ENCODE measurements at regions not wholly inside any gene's neighbourhood (a gene's known extent, or its start where the extent isn't known, plus 50 kb on each side); places are given as distances from the start of the nearest gene placed in this dataset.
"Not testable (repeated sequence)": the region's sequence is repeated elsewhere in the genome, so short reads cannot be mapped to it uniquely, and the experiment has no call there.

DNA sequence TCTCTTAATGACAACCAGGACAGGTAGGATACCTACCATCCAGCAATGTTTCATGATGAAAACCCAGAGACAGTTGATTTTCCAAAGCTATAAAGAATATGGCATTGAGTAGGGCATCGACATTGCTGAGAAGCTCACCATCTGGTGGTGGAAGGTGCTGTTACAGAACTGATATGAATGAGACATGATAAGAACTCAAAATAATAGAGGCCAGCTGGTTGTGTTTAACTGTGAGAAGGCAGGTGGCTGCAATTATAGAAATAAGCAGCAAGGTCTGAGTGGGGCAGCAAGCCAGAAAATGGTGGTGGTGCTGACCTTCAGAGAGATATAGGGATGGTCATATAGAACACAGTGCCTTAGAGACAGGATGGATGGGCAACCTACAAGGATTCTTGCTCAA is 449.7 kb downstream of the BTG1 start:
- H3K36me3 Mint-ChIP-seq (ENCODE audit: insufficient read depth, unreplicated experiment): peaks cover 6% of the 10 kb centered on the region
- POLR2A ChIA-PET: interaction anchor here (1.0 kb wide), 1 partner anchor 10 kb away, joined by 3 read pairs; no protein-coding TSS in a partner anchor
- no peak overlapping the region for H3K4me3 Mint-ChIP-seq (ENCODE audit: unreplicated experiment)
- H3K4me1 Mint-ChIP-seq (ENCODE audit: insufficient read depth, unreplicated experiment): no peaks in the 10 kb centered on the region
- intact Hi-C loops (cut with micrococcal nuclease): no loop called here
- BruUV-seq (replicated peaks): no TSS peak
- H3K27me3 Mint-ChIP-seq (ENCODE audit: insufficient read depth, unreplicated experiment): no peaks in the 10 kb centered on the region
- no peak overlapping the region for H3K27ac Mint-ChIP-seq (ENCODE audit: low read depth, unreplicated experiment)
- DNase-seq (ENCODE audit: unreplicated experiment): no peak
- TF ChIP-seq, protein P1, sequence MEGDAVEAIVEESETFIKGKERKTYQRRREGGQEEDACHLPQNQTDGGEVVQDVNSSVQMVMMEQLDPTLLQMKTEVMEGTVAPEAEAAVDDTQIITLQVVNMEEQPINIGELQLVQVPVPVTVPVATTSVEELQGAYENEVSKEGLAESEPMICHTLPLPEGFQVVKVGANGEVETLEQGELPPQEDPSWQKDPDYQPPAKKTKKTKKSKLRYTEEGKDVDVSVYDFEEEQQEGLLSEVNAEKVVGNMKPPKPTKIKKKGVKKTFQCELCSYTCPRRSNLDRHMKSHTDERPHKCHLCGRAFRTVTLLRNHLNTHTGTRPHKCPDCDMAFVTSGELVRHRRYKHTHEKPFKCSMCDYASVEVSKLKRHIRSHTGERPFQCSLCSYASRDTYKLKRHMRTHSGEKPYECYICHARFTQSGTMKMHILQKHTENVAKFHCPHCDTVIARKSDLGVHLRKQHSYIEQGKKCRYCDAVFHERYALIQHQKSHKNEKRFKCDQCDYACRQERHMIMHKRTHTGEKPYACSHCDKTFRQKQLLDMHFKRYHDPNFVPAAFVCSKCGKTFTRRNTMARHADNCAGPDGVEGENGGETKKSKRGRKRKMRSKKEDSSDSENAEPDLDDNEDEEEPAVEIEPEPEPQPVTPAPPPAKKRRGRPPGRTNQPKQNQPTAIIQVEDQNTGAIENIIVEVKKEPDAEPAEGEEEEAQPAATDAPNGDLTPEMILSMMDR (IDR thresholded peaks at IDR 0.05; ENCODE audit: unreplicated experiment): no peak
- H3K9me3 Mint-ChIP-seq (ENCODE audit: unreplicated experiment): no peaks in the 10 kb centered on the region
- CTCF ChIA-PET: interaction anchor here (0.5 to 1.5 kb wide), 6 partner anchors 11 to 670 kb away, joined by 3 to 4 read pairs (median 4); no protein-coding TSS in a partner anchor

DNA sequence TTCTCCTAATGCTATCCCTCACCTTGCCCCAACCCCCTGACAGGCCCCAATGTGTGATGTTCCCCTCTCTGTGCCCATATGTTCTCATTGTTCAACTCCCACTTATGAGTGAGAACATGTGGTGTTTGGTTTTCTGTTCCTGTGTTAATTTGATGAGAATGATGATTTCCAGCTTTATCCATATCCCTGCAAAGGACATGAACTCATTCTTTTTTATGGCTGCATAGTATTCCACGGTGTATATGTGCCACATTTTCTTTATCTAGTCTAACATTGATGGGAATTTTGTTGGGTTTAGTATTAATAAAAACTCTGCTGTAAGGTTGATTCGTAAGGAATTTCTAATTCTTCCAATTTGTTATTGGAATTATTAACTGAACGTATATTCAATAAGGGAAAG is 450.2 kb downstream of the BTG1 start:
- H3K27me3 Mint-ChIP-seq (ENCODE audit: insufficient read depth, unreplicated experiment); DNase-seq (ENCODE audit: unreplicated experiment); BruUV-seq (replicated peaks); intact Hi-C loops (cut with micrococcal nuclease); H3K4me3 Mint-ChIP-seq (ENCODE audit: unreplicated experiment); H3K36me3 Mint-ChIP-seq (ENCODE audit: insufficient read depth, unreplicated experiment); H3K9me3 Mint-ChIP-seq (ENCODE audit: unreplicated experiment); H3K27ac Mint-ChIP-seq (ENCODE audit: low read depth, unreplicated experiment); POLR2A ChIA-PET; H3K4me1 Mint-ChIP-seq (ENCODE audit: insufficient read depth, unreplicated experiment): not testable (repeated sequence)
- CTCF ChIA-PET: interaction anchor here (0.9 to 1.2 kb wide), 3 partner anchors 11 to 68 kb away, joined by 3 to 4 read pairs (median 3); no protein-coding TSS in a partner anchor

DNA sequence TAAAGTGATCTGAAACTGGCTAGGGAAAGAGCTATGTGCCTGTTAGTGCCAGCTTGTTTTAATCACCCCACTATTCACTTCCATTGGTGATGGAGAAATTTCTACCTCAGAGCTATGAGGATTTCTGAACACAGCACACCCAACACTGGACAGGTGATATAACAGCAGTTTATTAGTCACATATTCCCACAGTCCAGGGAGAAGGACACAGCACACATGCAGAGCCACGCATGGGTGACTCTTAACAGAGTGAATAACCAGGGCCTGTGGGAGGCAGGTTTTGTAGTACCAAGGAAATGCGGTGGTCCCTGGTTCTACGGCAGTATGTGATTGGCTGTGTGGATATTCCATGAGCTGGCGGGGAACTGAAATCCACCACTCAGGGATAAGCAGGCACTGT is 455.1 kb downstream of the BTG1 start:
- no TSS peak for BruUV-seq (replicated peaks)
- no peaks in the 10 kb centered on the region for H3K9me3 Mint-ChIP-seq (ENCODE audit: unreplicated experiment)
- peaks cover 14% of the 10 kb centered on the region for H3K4me1 Mint-ChIP-seq (ENCODE audit: insufficient read depth, unreplicated experiment)
- ChIA-PET CTCF (interaction anchor here (0.6 kb wide), 1 partner anchor 18 kb away, joined by 4 read pairs; no protein-coding TSS in a partner anchor), POLR2A (interaction anchor here (0.6 to 1.2 kb wide), 3 partner anchors 12 to 124 kb away, joined by 3 read pairs; no protein-coding TSS in a partner anchor)
- no peaks in the 10 kb centered on the region for H3K36me3 Mint-ChIP-seq (ENCODE audit: insufficient read depth, unreplicated experiment)
- H3K27ac Mint-ChIP-seq (ENCODE audit: low read depth, unreplicated experiment): no peak overlapping the region
- DNase-seq (ENCODE audit: unreplicated experiment): no peak
- intact Hi-C loops (cut with micrococcal nuclease): no loop called here
- TF ChIP-seq, protein P1 (IDR thresholded peaks at IDR 0.05; ENCODE audit: unreplicated experiment): no peak
- no peaks in the 10 kb centered on the region for H3K27me3 Mint-ChIP-seq (ENCODE audit: insufficient read depth, unreplicated experiment)
- H3K4me3 Mint-ChIP-seq (ENCODE audit: unreplicated experiment): no peak overlapping the region

DNA sequence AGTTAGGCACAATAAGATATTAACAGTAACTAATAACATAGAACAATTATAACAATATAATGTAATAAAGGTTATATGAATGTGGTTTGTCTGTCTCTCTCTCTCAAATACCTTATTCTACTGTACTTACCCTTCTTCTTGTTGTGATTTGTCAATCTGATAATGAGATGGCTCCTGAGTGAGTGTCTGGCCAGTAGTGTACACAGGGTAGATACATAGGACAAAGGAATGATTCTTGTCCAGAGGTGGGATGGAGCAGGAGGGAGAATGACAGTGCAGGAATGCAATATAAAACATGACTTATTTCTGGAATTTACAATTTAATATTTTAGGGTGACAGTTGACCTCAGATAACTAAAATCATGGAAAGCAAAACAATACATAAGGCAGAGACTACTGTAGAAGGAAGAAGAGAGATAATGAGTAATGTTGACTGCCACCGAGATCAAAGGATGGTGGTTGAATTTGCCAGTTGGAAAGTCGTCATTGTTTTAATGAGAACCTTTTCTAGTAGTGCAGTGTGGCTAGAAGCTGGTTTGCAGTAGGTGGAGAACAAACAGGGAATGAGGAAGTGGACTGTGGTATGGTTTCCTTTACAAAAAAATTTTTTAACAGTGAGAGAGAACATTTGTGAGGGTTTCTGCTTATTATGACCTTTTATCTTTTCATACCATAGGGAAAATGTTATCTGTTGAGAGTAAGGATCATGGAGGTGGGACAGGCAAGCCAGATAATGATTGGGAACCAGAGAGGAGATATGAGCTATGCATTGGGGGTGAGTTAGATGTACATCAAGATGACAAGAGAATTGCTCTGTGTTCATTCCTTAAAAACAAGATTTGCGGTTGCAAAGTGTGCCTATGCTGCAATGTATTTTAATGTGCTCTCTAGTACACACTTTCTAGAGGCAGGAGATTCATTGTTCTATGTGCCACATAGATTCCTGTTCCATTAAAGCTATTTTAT is 458.3 kb downstream of the BTG1 start:
- Mint-ChIP-seq H3K9me3 (ENCODE audit: unreplicated experiment) (no peaks in the 10 kb centered on the region), H3K27ac (ENCODE audit: low read depth, unreplicated experiment) (no peak overlapping the region), H3K4me3 (ENCODE audit: unreplicated experiment) (no peak overlapping the region), H3K4me1 (ENCODE audit: insufficient read depth, unreplicated experiment) (peaks cover 14% of the 10 kb centered on the region), H3K27me3 (ENCODE audit: insufficient read depth, unreplicated experiment) (no peaks in the 10 kb centered on the region), H3K36me3 (ENCODE audit: insufficient read depth, unreplicated experiment) (no peaks in the 10 kb centered on the region)
- TF ChIP-seq, protein P1 (IDR thresholded peaks at IDR 0.05; ENCODE audit: unreplicated experiment): no peak
- DNase-seq (ENCODE audit: unreplicated experiment): no peak
- intact Hi-C loops (cut with micrococcal nuclease): no loop called here
- ChIA-PET POLR2A (interaction anchor here (0.5 to 2.0 kb wide), 3 partner anchors 9 to 159 kb away, joined by 3 to 6 read pairs (median 3); no protein-coding TSS in a partner anchor), CTCF (interaction anchor here (0.8 kb wide), 1 partner anchor 15 kb away, joined by 3 read pairs; no protein-coding TSS in a partner anchor)
- no TSS peak for BruUV-seq (replicated peaks)

Measured in MCF 10A (cell line).